Heart right ventricle (tissue), 16 donors: ENCODE measurements at regions not wholly inside any gene's neighbourhood (a gene's known extent, or its start where the extent isn't known, plus 50 kb on each side); places are given as distances from the start of the nearest gene placed in this dataset.

Experiments
- ATAC-seq, 8 donors: fragments of 200-7000 bp; cut with Tn5 transposase; one replicate each; pipeline ENCODE4 v1.9.1; 2020; ENCODE audit warnings: mild to moderate bottlenecking in 8 of 8, moderate library complexity in 8 of 8, moderate number of reproducible peaks in 1 of 8
- DNase-seq, 2 donors: peaks; one replicate each; pipeline ENCODE4 v3.0.0-alpha.2; 2020
- H3K27ac ChIP-seq, 10 donors: fragments of 200-600 bp; sonication (generic) in 2 of 10; one replicate each; pipeline versions ENCODE4 v1.5.0 to v1.8.0; 2020 to 2022; ENCODE audit warnings: mild to moderate bottlenecking in 3 of 10
- H3K27me3 ChIP-seq, 7 donors: fragments of 200-600 bp; one replicate each; pipeline ENCODE4 v1.8.0; 2021 to 2022; ENCODE audit warnings: mild to moderate bottlenecking in 2 of 7
- H3K36me3 ChIP-seq, 9 donors: fragments of 200-600 bp; sonication (generic) in 1 of 9; one replicate each; pipeline versions ENCODE4 v1.5.0 to v1.8.0; 2020 to 2022; ENCODE audit warnings: mild to moderate bottlenecking in 2 of 9
- H3K4me1 ChIP-seq, 9 donors: fragments of 200-600 bp; sonication (generic) in 1 of 9; one replicate each; pipeline versions ENCODE4 v1.5.0 to v1.8.0; 2020 to 2022; ENCODE audit warnings: mild to moderate bottlenecking in 4 of 9
- H3K4me3 ChIP-seq, 10 donors: fragments of 200-600 bp; sonication (generic) in 2 of 10; one replicate each; pipeline versions ENCODE4 v1.5.0 to v1.8.0; 2020 to 2022; ENCODE audit warnings: mild to moderate bottlenecking in 7 of 10, moderate library complexity in 2 of 10
- H3K9me3 ChIP-seq, 11 donors: fragments of 200-600 bp in 10 of 11; sonication (generic) in 2 of 11; one replicate each; pipeline versions ENCODE4 v1.5.0 to v1.8.0; 2013 to 2022; ENCODE audit warnings: mild to moderate bottlenecking in 2 of 11, control low read depth in 1 of 11, moderate library complexity in 1 of 11
- WGBS, 2 donors: extraction: QIAGEN DNeasy Blood & Tissue Kit; methylation state at CpG; one replicate each; pipeline ENCODE4 v1.1.7; 2013; ENCODE audit warnings: inconsistent platforms in 1 of 2; 5-methylcytosine and 5-hydroxymethylcytosine counted together
- intact Hi-C, 10 donors: fragments of 100-400 bp; cut with DNase I; formaldehyde crosslinking; loops; one replicate each; pipeline versions ENCODE4 v1.11.1 to v1.14.2; 2022
- TF ChIP-seq, protein P1 (sequence below), 9 donors: fragments of 200-600 bp; sonication (generic) in 2 of 9; IDR thresholded peaks; one replicate each; pipeline versions ENCODE4 v1.5.0 to v1.8.0; 2021 to 2022; ENCODE audit warnings: antibody characterized with exemption in 9 of 9, mild to moderate bottlenecking in 5 of 9, moderate library complexity in 1 of 9
- donor health status: Arrhythmogenic right ventricular cardiomyopathy.
- donor health status: ischemic (EF 13 %, LVEDD 7.1; RV severe dilation, severe dysfunction).
- donor health status: healthy with polysubstance abuse.
- donor health status: DM: no; HTN: yes; CAD: no.
- donor health status: DM: no; HTN: no; CAD: no.
- donor health status: ischemic (EF 25% LVEDD 6.9; RV normal size, moderate dysfunction).
- donor health status: ischemic (EF 25% LVEDD 5.7; RV mildly dilated, moderate dysfunction).
- donor health status: healthy.
- donor health status: DM: yes; HTN: yes; CAD: no.
- donor health status: Ischemic cardiomyopathy.
- donor health status: ischemic (EF 35%, LVEDD 5.7; RV mildly dilated, moderate dysfunction).
- donor health status: nonischemic (EF 11% LVEDD 7.7; RV severe dilation, severe dysfunction).
- donor health status: DM: yes; HTN: yes; CAD: no.
- donor health status: PGD.
- donor health status: ischemic (EF 29% LVEDD 5.4; RV normal size, mild dysfunction).
- donor health status: nonischemic (EF 23%, LVEDD 6.1; RV moderate dilation, normal function).

DNA sequence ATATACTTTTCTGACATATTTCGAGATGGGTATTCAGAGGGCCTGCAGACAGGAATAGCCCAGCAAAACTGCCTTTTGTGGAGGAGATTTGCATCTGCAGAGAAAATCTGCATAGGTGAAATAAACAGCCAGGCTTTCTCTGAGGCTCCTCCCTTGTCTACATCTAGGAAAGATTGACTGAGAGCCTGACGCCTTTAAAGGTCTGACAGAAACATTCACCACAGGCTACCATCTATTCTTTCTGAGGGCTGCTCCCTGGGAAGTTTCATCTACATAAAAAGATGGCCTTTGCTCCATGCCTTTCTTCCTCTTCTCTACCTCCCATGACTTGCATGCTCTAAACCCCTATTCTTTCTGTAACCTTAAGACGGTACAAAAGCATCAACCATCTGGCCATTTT, 55.0 kb upstream of the AP1S2 start:
- TF ChIP-seq, protein P1, sequence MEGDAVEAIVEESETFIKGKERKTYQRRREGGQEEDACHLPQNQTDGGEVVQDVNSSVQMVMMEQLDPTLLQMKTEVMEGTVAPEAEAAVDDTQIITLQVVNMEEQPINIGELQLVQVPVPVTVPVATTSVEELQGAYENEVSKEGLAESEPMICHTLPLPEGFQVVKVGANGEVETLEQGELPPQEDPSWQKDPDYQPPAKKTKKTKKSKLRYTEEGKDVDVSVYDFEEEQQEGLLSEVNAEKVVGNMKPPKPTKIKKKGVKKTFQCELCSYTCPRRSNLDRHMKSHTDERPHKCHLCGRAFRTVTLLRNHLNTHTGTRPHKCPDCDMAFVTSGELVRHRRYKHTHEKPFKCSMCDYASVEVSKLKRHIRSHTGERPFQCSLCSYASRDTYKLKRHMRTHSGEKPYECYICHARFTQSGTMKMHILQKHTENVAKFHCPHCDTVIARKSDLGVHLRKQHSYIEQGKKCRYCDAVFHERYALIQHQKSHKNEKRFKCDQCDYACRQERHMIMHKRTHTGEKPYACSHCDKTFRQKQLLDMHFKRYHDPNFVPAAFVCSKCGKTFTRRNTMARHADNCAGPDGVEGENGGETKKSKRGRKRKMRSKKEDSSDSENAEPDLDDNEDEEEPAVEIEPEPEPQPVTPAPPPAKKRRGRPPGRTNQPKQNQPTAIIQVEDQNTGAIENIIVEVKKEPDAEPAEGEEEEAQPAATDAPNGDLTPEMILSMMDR (IDR thresholded peaks at IDR 0.05) = no peak
- intact Hi-C loops = no loop called here
- DNase-seq (no peak), ATAC-seq (no peak)
- no peak overlapping the region for H3K4me3 ChIP-seq
- no peak overlapping the region for H3K27ac ChIP-seq
- no peaks in the 10 kb centered on the region for H3K36me3 ChIP-seq
- no peaks in the 10 kb centered on the region for H3K9me3 ChIP-seq
- H3K27me3 ChIP-seq = peaks cover 0 to 65% (median 0%) of the 10 kb centered on the region in 7 donors
- WGBS, 2 donors = 94% methylated on average over 3 of the region's 3 CpGs
- H3K4me1 ChIP-seq = peaks cover 0 to 20% (median 0%) of the 10 kb centered on the region in 9 donors

DNA sequence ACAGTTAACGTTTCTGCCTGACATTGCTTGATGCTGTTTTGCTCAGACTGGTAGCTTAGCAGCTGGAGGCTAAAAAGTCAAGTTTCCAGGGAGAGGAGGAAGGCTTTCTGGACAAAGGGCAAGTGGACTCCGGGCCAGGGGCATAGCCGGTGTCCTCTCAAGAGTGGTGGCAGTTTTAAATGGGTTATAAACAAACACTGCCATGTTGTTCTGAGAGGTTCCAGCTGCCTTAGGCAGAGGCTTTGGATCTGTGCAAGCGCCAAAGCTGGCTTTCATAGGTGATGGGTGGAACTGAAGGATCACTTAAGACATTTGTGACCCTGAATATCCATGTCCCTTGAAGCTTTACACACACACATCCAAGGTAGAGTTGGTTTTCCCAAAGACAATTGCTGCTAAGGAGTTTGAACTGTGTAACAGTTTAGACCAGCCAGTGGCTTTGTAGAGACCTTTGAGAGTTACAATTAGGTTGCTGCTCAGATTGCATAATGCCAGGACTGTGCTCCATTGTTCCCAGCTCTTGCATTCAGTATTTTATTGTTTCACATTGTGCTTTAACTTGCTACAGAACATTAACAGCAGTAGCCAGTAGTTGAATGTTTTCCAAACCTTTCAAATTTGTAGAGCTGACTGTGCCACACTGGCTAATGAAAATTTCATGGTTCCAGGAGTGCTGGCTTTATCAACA, 54.1 kb upstream of the AP1S2 start:
- ATAC-seq (peak in 2 of 8 donors; percentile 25 to 44), DNase-seq (no peak)
- H3K4me3 ChIP-seq = no peak overlapping the region
- peaks cover 0 to 25% (median 0%) of the 10 kb centered on the region in 9 donors for H3K4me1 ChIP-seq
- TF ChIP-seq, protein P1 (IDR thresholded peaks at IDR 0.05) = no peak
- WGBS, 2 donors = 63 to 66% methylated on average over 4 of the region's 4 CpGs
- H3K9me3 ChIP-seq = no peaks in the 10 kb centered on the region
- peaks cover 0 to 57% (median 0%) of the 10 kb centered on the region in 7 donors for H3K27me3 ChIP-seq
- H3K36me3 ChIP-seq = no peaks in the 10 kb centered on the region
- H3K27ac ChIP-seq = no peak overlapping the region
- intact Hi-C loops = no loop called here

GRCh38 chrX:15906041-15906943, 51.7 kb upstream of the AP1S2 start:
- peaks cover 0 to 30% (median 0%) of the 10 kb centered on the region in 9 donors for H3K4me1 ChIP-seq
- peak in 5 of 8 donors; percentile 27 to 66 (median 58) for ATAC-seq
- peaks cover 0 to 4% (median 0%) of the 10 kb centered on the region in 11 donors for H3K9me3 ChIP-seq
- WGBS, 2 donors = 29 to 36% methylated on average over 5 of the region's 5 CpGs
- no peak overlapping the region for H3K27ac ChIP-seq
- H3K27me3 ChIP-seq = peaks cover 0 to 50% (median 0%) of the 10 kb centered on the region in 7 donors
- no peak for DNase-seq
- intact Hi-C loops = no loop called here
- no peaks in the 10 kb centered on the region for H3K36me3 ChIP-seq
- TF ChIP-seq, protein P1 (IDR thresholded peaks at IDR 0.05) = no peak
- no peak overlapping the region for H3K4me3 ChIP-seq
